Prostate gland (tissue), 2 donors: ENCODE measurements at regions not wholly inside any gene's neighbourhood (a gene's known extent, or its start where the extent isn't known, plus 50 kb on each side); places are given as distances from the start of the nearest gene placed in this dataset.
"Not testable (repeated sequence)": the region's sequence is repeated elsewhere in the genome, so short reads cannot be mapped to it uniquely, and the experiment has no call there.

ENCODE experiments used
- DNase-seq: peaks from one replicate; pipeline ENCODE4 v3.0.0-alpha.2; 2019; ENCODE audit warnings: low spot score
- H3K27ac ChIP-seq, 2 donors: fragments of 200-600 bp; sonication (generic); 2 replicates each; pipeline ENCODE4 v1.5.1; 2017 to 2019
- H3K27me3 ChIP-seq: fragments of 200-600 bp; sonication (generic); replicated peaks from 2 replicates; pipeline ENCODE4 v1.5.1; 2019; ENCODE audit not compliant: insufficient read depth
- H3K36me3 ChIP-seq, 2 donors: fragments of 200-600 bp; sonication (generic); 1 replicate in 1 of 2; 2 replicates in 1 of 2; pipeline versions ENCODE4 v1.5.1 to v1.8.1; 2017 to 2019
- H3K4me1 ChIP-seq: fragments of 200-600 bp; sonication (generic); replicated peaks from 2 replicates; pipeline ENCODE4 v1.5.1; 2019
- H3K4me3 ChIP-seq, 2 donors: fragments of 200-600 bp; sonication (generic); 2 replicates each; pipeline ENCODE4 v1.5.1; 2017 to 2019
- H3K9me3 ChIP-seq: fragments of 200-600 bp; sonication (generic); 2 replicates; pipeline ENCODE4 v1.5.1; 2017
- POLR2A ChIP-seq: fragments of 450-650 bp; IDR thresholded peaks from one replicate; pipeline ENCODE4 v1.6.1; 2016; ENCODE audit warnings: antibody characterized with exemption, mild to moderate bottlenecking
- POLR2AphosphoS5 ChIP-seq: sonication (generic); formaldehyde crosslinking; IDR thresholded peaks from one replicate; pipeline ENCODE4 v1.6.1; 2017; ENCODE audit warnings: antibody characterized with exemption
- WGBS: methylation state at CpG from one replicate; pipeline ENCODE4 v1.1.5; 2018; 5-methylcytosine and 5-hydroxymethylcytosine counted together
- intact Hi-C: fragments of 100-400 bp; cut with DNase I; formaldehyde crosslinking; loops from one replicate; pipeline ENCODE4 v1.14.2; 2022
- TF ChIP-seq, protein P1 (sequence below), 4 experiments: fragments of 200-600 bp in 2 of 4; fragments of 450-650 bp in 2 of 4; sonication (generic) in 2 of 4; IDR thresholded peaks; 1 replicate in 3 of 4; 2 replicates in 1 of 4; pipeline ENCODE4 v1.5.1; 2016 to 2019; ENCODE audit warnings: antibody characterized with exemption in 4 of 4, mild to moderate bottlenecking in 2 of 4, moderate library complexity in 2 of 4

GRCh38 chr6:22204153-22204552 lies 92.7 kb downstream of the PRL start:
- H3K27ac ChIP-seq: no peak overlapping the region
- DNase-seq: no peak
- H3K36me3 ChIP-seq: no peaks in the 10 kb centered on the region
- no peak for TF ChIP-seq POLR2A
- WGBS: 91% methylated on average over 6 of the region's 6 CpGs
- intact Hi-C loops: no loop called here
- H3K4me1 ChIP-seq: no peaks in the 10 kb centered on the region
- no peak overlapping the region for H3K4me3 ChIP-seq
- H3K27me3 ChIP-seq: no peaks in the 10 kb centered on the region
- H3K9me3 ChIP-seq: no peaks in the 10 kb centered on the region

DNA sequence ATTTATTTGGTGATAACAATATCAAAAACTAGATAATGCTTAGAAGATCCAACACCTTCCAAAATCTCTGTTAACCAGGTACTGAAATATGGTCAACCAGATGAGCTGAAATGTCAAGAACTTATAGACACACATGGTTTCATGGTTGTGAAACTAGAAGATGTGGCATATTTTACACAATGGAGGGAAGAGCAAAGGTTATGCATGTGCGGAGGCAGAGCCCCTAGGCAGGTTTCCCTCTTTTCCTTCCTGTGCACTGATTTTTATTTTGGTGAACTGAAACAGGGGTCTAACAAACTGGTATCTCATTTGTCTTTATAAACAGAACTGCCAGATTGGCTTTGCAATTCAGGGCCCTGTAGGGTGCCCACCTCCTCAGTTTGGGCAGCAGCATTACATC lies 91.6 kb downstream of the PRL start:
- TF ChIP-seq POLR2A (no peak), POLR2AphosphoS5 (no peak)
- TF ChIP-seq, protein P1, sequence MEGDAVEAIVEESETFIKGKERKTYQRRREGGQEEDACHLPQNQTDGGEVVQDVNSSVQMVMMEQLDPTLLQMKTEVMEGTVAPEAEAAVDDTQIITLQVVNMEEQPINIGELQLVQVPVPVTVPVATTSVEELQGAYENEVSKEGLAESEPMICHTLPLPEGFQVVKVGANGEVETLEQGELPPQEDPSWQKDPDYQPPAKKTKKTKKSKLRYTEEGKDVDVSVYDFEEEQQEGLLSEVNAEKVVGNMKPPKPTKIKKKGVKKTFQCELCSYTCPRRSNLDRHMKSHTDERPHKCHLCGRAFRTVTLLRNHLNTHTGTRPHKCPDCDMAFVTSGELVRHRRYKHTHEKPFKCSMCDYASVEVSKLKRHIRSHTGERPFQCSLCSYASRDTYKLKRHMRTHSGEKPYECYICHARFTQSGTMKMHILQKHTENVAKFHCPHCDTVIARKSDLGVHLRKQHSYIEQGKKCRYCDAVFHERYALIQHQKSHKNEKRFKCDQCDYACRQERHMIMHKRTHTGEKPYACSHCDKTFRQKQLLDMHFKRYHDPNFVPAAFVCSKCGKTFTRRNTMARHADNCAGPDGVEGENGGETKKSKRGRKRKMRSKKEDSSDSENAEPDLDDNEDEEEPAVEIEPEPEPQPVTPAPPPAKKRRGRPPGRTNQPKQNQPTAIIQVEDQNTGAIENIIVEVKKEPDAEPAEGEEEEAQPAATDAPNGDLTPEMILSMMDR (IDR thresholded peaks at IDR 0.05): no peak
- Histone ChIP-seq H3K36me3 (no peaks in the 10 kb centered on the region), H3K27ac (no peak overlapping the region), H3K4me1 (no peaks in the 10 kb centered on the region), H3K4me3 (no peak overlapping the region), H3K27me3 (no peaks in the 10 kb centered on the region), H3K9me3 (no peaks in the 10 kb centered on the region)
- intact Hi-C loops: no loop called here
- WGBS: 97% methylated on average over 1 of the region's 1 CpG
- no peak for DNase-seq

- Histone ChIP-seq H3K4me3 (no peak overlapping the region), H3K27ac (no peak overlapping the region), H3K4me1 (no peaks in the 10 kb centered on the region), H3K36me3 (no peaks in the 10 kb centered on the region), H3K27me3 (no peaks in the 10 kb centered on the region), H3K9me3 (no peaks in the 10 kb centered on the region)
- intact Hi-C loops: no loop called here
- WGBS: 87% methylated on average over 5 of the region's 5 CpGs
- TF ChIP-seq POLR2AphosphoS5 (no peak), POLR2A (no peak)
- TF ChIP-seq, protein P1 (IDR thresholded peaks at IDR 0.05): no peak
- no peak for DNase-seq
Measured at GRCh38 chr6:22206106-22206505, 90.7 kb downstream of the PRL start.

DNA sequence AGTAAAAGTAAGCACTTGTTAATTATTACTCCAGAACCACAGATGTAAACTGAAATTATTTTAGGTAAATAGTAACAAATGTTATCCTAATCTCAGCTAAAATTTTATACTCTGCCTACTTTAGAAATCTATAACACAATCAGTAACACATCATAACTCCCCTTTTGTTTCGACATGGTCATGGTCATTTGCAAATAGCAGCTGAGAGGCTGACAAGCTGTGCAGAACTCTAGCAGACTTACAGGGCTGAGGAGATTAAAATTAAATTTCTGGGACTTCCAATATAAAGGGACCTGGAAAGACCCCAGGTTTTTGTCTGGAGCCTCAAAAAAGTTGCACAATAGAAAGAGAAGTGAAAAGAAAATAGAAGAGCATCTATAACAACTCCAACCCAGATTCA lies 88.8 kb downstream of the PRL start:
- WGBS: 62% methylated on average over 1 of the region's 1 CpG
- no peak for TF ChIP-seq POLR2AphosphoS5
- TF ChIP-seq POLR2A: no peak
- TF ChIP-seq, protein P1 (IDR thresholded peaks at IDR 0.05): no peak
- Histone ChIP-seq H3K36me3 (no peaks in the 10 kb centered on the region), H3K4me3 (no peak overlapping the region), H3K27me3 (no peaks in the 10 kb centered on the region), H3K27ac (no peak overlapping the region), H3K4me1 (no peaks in the 10 kb centered on the region), H3K9me3 (no peaks in the 10 kb centered on the region)
- no peak for DNase-seq
- intact Hi-C loops: no loop called here

GRCh38 chr6:22214314-22214713 lies 82.5 kb downstream of the PRL start:
- H3K36me3 ChIP-seq: no peaks in the 10 kb centered on the region
- intact Hi-C loops: no loop called here
- no peaks in the 10 kb centered on the region for H3K9me3 ChIP-seq
- no peaks in the 10 kb centered on the region for H3K27me3 ChIP-seq
- DNase-seq: no peak
- no peaks in the 10 kb centered on the region for H3K4me1 ChIP-seq
- no peak overlapping the region for H3K27ac ChIP-seq
- no peak overlapping the region for H3K4me3 ChIP-seq
- TF ChIP-seq POLR2A: no peak
- no peak for TF ChIP-seq POLR2AphosphoS5
- TF ChIP-seq, protein P1 (IDR thresholded peaks at IDR 0.05): no peak
- 94% methylated on average over 5 of the region's 5 CpGs for WGBS

DNA sequence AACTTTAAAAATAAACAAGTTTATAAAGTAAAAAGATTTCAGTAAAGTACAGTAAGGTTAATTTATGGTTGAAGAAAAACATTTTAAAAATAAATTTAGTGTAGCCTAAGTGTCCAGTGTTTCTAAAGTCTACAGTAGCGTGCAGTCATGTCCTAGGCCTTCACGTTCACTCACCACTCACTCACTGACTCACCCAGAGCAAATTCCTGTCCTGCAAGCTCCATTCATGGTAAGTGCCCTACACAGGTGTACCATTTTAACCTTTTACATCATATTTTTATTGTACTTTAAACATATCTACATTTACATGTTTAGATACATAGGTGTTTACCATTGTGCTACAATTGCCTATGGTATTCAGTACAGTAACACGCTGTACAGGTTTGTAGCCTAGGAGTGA lies 81.4 kb downstream of the PRL start:
- H3K27ac ChIP-seq, H3K9me3 ChIP-seq, H3K4me1 ChIP-seq, DNase-seq, H3K4me3 ChIP-seq, H3K27me3 ChIP-seq, intact Hi-C loops, H3K36me3 ChIP-seq: not testable (repeated sequence)
- 98% methylated on average over 3 of the region's 3 CpGs for WGBS
